Loucy (cell line): ENCODE measurements at regions not wholly inside any gene's neighbourhood (a gene's known extent, or its start where the extent isn't known, plus 50 kb on each side); places are given as distances from the start of the nearest gene placed in this dataset.

ENCODE experiments used
- CTCF ChIP-seq: fragments of 200-600 bp; sonication (generic); conservative IDR thresholded peaks from 2 replicates; pipeline ENCODE4 v1.5.1; 2014; ENCODE audit warnings: mild to moderate bottlenecking, antibody characterized with exemption, low read length
- EZH2phosphoT487 ChIP-seq: fragments of 200-600 bp; IDR thresholded peaks from 2 replicates; pipeline ENCODE4 v1.6.1; 2018; ENCODE audit warnings: antibody characterized with exemption, mild to moderate bottlenecking, moderate library complexity, borderline replicate concordance

GRCh38 chr13:55566779-55567178 is 1573.9 kb upstream of the PRR20A start:
- TF ChIP-seq EZH2phosphoT487 (no peak), CTCF (no peak)
